Activated T-helper 1 cell treated with anti-CD3 and anti-CD28 coated beads, Interleukin-2, amount 50 U/mL, for 16 hours (primary cell): ENCODE measurements at regions not wholly inside any gene's neighbourhood (a gene's known extent, or its start where the extent isn't known, plus 50 kb on each side); places are given as distances from the start of the nearest gene placed in this dataset.
"Not testable (repeated sequence)": the region's sequence is repeated elsewhere in the genome, so short reads cannot be mapped to it uniquely, and the experiment has no call there.

ENCODE experiments used
- DNase-seq, 2 donors: peaks; one replicate each; pipeline ENCODE4 v3.0.0-alpha.2; 2020; ENCODE audit warnings: low read depth in 1 of 2, low spot score in 1 of 2

GRCh38 chr5:42235837-42236236, 187.4 kb upstream of the GHR start:
- no peak for DNase-seq

GRCh38 chr5:42241636-42242035, 181.6 kb upstream of the GHR start:
- no peak for DNase-seq

DNA sequence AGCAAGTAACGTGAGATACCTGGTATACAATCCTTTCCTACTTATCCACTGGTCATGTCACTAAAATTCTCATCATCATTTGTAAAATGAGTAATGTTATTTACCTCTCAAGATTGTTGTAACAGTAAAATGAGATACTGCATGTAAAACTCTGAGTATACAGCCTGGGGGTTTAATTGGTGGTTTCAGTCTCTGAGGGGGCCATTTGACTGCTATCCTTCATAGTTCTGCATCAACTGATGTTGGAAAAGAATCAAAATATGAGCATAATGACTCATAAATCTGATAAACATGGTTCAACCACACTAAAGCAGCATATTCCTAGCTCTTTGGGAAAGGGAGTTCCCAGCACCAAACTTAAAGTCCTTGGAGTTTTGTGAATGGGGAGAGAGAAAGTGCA, 181.0 kb upstream of the GHR start:
- DNase-seq: no peak

GRCh38 chr5:42242881-42243485, 180.3 kb upstream of the GHR start:
- no peak for DNase-seq

DNA sequence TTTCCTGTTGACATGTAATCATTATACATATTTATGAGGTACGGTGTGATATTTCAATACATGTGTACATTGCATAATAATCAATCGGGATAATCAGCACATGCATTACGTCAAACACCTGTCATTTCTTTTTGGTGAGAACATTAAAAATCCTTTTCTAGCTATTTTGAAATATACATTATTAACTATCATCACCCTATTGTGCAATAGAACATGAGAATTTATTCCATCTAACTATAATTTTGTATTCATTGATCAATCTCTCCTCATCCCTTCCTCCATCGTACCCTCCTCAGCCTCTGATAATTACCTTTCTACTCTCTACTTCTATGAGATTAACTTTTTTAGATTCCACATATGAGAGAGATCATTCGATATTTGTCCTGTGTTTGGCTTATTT, 170.9 kb upstream of the GHR start:
- no peak for DNase-seq

DNA sequence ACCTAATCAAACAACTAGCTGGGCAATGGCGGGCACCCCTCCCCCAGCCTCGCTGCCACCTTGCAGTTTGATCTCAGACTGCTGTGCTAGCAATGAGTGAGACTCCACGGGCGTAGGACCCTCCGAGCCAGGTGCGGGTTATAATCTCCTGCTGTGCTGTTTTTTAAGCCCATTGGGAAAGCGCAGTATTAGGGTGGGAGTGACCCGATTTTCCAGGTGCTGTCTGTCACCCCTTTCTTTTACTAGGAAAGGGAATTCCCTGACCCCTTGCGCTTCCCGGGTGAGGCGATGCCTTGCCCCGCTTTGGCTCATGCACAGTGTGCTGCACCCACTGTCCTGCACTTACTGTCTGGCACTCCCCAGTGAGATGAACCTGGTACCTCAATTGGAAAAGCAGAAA, 163.3 kb upstream of the GHR start:
- not testable (repeated sequence) for DNase-seq

DNA sequence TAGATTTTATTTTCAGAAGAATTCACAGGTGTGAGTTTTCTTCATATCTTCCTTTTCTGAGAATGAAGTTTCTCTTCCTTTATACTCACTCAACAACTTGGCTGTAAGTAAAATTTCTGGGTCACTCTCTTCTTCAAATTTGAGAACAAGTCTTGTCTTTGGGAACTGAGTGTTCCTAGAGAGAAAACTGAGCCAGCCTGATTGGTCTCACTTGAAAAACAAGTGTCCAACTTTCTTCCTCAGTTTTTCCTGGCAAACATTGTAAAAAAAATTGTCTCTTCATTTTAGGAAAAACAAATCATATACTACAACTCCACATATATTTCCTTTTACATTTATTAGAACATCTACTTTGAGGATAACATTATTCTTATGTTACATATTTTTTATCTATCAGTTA, 156.1 kb upstream of the GHR start:
- no peak for DNase-seq

DNA sequence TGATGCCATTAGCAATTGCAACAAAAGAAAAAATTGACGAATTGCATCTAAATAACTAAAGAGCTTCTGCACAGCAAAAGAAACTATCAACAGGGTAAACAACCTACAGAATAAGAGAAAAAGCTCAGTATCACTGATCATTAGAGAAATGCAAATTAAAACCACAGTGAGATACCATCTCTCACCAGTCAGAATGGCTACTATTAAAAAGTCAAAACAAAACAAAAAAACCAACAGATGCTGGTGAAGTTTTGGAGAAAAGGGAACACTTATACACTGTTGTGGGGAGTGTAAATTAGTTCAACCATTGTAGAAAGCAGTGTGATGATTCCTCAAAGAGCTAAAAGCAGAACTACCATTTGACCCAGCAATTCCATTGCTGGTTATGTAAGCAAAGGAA, 155.1 kb upstream of the GHR start:
- DNase-seq: not testable (repeated sequence)

GRCh38 chr5:42268630-42269029, 154.6 kb upstream of the GHR start:
- DNase-seq: no peak

- DNase-seq: no peak
Observed at GRCh38 chr5:42270771-42271170, 152.5 kb upstream of the GHR start.

DNA sequence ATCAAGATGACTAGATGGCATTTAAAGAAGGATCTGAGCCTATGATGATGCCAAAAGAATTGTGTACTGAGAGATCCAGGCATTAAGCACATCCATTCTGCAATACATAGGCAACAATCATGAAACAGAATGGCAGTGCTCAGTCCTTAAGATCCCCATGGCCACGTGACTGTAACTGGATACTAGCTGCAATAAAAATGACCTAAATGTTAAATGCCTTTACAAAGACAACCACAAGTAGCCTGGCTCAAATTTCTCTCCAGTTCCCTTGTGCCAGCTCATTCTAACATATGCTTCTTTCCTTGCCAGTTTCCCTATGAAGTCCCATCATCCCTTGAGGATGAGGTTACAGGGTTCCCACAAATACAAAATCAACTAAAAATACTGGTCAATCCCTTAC, 148.3 kb upstream of the GHR start:
- DNase-seq: no peak

GRCh38 chr5:42277293-42277692, 145.9 kb upstream of the GHR start:
- no peak for DNase-seq

DNA sequence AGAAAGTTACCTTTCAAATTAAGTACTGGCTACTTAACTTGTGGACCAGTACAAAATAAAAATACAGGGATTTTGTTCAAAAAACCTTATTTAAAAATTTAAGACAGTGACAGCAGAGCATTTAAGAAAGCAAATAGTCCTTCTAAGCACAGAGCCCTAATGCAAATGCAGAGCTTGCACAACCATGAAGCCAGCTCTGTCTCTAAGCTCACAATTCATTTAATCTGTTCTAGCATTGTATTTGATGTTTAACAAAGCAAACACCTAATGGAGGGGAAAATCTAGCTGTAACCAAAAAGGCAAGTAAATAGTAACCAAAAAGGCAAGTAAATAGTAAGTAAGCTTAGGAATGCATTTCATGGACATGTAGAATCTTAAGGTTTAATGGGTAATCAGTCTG, 138.7 kb upstream of the GHR start:
- DNase-seq: no peak

GRCh38 chr5:42285230-42285629, 138.0 kb upstream of the GHR start:
- no peak for DNase-seq

DNA sequence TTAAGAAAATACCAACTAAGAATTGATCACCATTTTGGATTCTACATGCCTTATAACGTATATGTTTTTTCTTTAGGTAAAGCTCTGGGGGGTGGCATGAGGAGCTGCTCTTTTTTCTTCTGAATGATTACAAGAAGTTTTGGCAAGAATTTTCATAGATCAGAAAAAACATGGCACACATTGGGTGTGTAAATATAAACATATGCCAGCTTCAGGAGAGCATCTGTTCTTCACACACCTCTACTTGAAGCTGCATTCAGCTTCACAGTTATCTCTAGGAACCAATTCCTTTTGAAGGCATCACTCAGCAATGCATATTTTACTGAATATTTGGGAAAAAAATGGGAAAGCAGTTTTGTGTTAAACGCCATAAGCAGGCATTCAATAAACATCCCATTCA, 122.7 kb upstream of the GHR start:
- DNase-seq: no peak

DNA sequence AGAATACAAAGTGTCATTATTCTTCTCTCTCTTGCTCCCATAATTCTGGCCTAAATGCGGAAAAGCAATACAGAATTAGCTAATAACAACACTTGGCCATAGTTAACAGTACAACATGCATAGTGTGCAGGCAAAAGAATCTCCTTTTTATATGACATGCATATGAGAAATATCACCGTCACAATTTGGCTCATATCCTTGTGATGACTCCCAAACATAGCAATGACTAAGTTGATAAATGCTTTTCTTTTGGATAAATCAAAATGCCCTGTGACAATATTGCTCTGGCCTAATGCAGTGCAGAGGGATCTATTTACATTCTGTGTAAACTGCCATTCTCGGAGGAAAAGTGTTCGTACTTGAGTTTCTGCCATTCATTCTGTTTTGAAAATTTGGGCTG, 121.9 kb upstream of the GHR start:
- DNase-seq: no peak

GRCh38 chr5:42302186-42302585, 121.1 kb upstream of the GHR start:
- DNase-seq: no peak

GRCh38 chr5:42306287-42306686, 117.0 kb upstream of the GHR start:
- DNase-seq: no peak

- DNase-seq: no peak
Observed at GRCh38 chr5:42309865-42310264, 113.4 kb upstream of the GHR start.

DNA sequence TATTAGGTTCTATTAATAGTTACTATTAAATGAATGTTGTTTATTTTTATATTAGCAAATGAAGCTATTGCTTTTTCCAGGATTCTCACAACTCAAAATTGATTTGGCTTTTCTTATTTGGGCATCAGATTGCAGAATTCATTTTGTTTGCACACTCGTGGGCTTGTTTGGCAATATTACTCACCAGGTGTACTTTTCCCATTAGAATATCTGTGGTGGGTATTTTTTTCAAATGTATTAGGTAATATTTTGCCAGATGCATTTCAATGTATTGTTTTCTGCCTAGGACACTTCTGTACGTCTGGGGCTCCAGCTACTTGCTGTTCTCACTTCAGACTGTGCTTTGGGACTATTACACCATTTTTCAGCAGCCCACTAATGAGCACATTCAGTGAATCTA, 108.0 kb upstream of the GHR start:
- no peak for DNase-seq

- no peak for DNase-seq
Observed at GRCh38 chr5:42317575-42317974, 105.7 kb upstream of the GHR start.

DNA sequence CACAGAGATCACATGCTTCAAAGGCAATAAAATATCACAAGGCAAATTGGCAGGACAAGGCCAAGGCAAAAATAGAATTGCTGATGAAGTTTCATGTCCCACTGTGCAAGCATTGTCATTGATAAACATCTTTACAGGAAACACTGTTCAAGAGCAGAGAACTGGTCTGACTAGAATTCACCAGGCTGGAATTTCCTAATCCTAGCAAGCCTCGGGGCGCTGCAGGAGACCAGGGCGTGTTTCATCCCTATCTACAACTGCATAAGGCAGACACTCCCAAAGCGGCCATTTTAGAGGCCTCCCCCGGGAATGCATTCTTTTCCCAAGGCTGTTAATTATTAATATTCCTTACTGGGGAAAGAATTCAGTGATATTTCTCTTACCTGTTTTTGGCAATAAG, 103.7 kb upstream of the GHR start:
- DNase-seq: not testable (repeated sequence)

DNA sequence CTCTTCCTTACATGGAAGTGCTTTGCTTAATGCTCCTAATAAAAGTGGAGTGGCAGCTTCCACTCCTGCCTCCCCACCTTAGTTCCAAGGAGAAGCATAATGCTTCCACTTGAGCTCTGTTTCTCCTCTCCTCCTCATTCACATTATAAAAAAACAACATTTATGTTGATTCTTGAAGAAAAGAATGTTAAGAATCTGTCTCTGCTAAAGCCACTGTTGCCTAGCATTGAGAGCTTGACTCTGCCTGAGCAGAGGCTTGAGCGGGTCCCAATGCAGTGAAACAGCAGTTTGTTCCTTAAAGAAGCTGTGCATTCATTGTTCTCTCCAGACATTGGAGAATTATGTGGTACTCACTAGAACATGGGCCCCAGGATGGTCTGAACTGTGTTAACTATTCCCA, 101.5 kb upstream of the GHR start:
- DNase-seq: no peak

DNA sequence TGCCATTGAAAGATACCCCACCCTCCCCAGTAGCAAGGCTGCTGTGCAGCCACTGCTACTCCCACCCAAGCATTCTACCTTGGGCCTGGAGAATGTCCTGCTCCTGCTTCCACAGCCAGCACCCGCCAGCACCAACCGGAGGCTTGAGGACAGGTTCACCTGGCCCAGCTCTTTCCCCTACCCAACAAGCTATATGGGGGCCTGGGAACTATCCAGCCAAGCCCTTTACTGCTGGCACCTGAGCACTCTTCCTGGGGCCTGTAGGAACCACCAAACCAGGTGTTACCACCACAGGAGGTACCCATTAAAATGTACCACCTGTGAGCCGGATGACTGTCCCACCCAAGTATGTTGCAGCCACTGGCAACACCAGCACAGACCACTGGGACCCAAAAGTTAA, 86.1 kb upstream of the GHR start:
- no peak for DNase-seq
